Astrocyte (in vitro differentiated cells and primary cell): ENCODE measurements at regions not wholly inside any gene's neighbourhood (a gene's known extent, or its start where the extent isn't known, plus 50 kb on each side); places are given as distances from the start of the nearest gene placed in this dataset.

Experiments used
- DNase-seq: peaks from one replicate; pipeline ENCODE4 v3.0.0-alpha.2; 2010; ENCODE audit warnings: low read depth
- FAIRE-seq: peaks from 2 replicates; lab custom pipeline; 2011; peaks lifted over from hg19 to GRCh38; lab: Jason Lieb, UNC
- H2AFZ ChIP-seq: 2 replicates; pipeline ENCODE4 v1.6.0; 2012; ENCODE audit warnings: low read depth, low read length, inconsistent platforms
- H3K27ac ChIP-seq: 2 replicates; pipeline ENCODE4 v1.5.1; 2011; ENCODE audit warnings: low read depth, low read length, inconsistent platforms
- H3K27me3 ChIP-seq: 2 replicates; pipeline ENCODE4 v1.6.0; 2011; ENCODE audit warnings: low read length, inconsistent platforms; ENCODE audit not compliant: insufficient read depth
- H3K36me3 ChIP-seq: 2 replicates; pipeline ENCODE4 v1.5.1; 2011; ENCODE audit warnings: low read length, inconsistent platforms; ENCODE audit not compliant: insufficient read depth
- H3K4me1 ChIP-seq: 2 replicates; pipeline ENCODE4 v1.5.1; 2011; ENCODE audit warnings: low read length, inconsistent platforms; ENCODE audit not compliant: insufficient read depth
- H3K4me2 ChIP-seq: 2 replicates; pipeline ENCODE4 v1.6.0; 2012; ENCODE audit warnings: low read length, inconsistent platforms
- H3K4me3 ChIP-seq: 2 replicates; pipeline ENCODE4 v1.5.1; 2011; ENCODE audit warnings: low read depth, mild to moderate bottlenecking, low read length, inconsistent platforms; ENCODE audit not compliant: insufficient read depth
- H3K79me2 ChIP-seq: 2 replicates; pipeline ENCODE4 v1.6.0; 2012; ENCODE audit warnings: mild to moderate bottlenecking, low read length, inconsistent platforms; ENCODE audit not compliant: insufficient read depth
- H3K9ac ChIP-seq: 2 replicates; pipeline ENCODE4 v1.6.0; 2012; ENCODE audit warnings: mild to moderate bottlenecking, low read length, inconsistent platforms
- H3K9me3 ChIP-seq: 2 replicates; pipeline ENCODE4 v1.5.1; 2012; ENCODE audit warnings: low read depth, mild to moderate bottlenecking, low read length, inconsistent platforms; ENCODE audit not compliant: insufficient read depth
- H4K20me1 ChIP-seq: 2 replicates; pipeline ENCODE4 v1.6.0; 2012; ENCODE audit warnings: low read length, inconsistent platforms; ENCODE audit not compliant: insufficient read depth
- H3K27ac Mint-ChIP-seq: one replicate; pipeline ENCODE4 v1.8.0; 2021; ENCODE audit warnings: mild to moderate bottlenecking, mixed read lengths; ENCODE audit not compliant: unreplicated experiment
- H3K27me3 Mint-ChIP-seq: one replicate; pipeline ENCODE4 v1.8.0; 2021; ENCODE audit warnings: low read depth, mixed read lengths; ENCODE audit not compliant: unreplicated experiment
- H3K36me3 Mint-ChIP-seq: one replicate; pipeline ENCODE4 v1.8.0; 2021; ENCODE audit warnings: low read depth, mixed read lengths; ENCODE audit not compliant: unreplicated experiment
- H3K4me1 Mint-ChIP-seq: one replicate; pipeline ENCODE4 v1.8.0; 2021; ENCODE audit warnings: low read depth, mixed read lengths; ENCODE audit not compliant: unreplicated experiment
- H3K4me3 Mint-ChIP-seq: one replicate; pipeline ENCODE4 v1.8.0; 2021; ENCODE audit warnings: mild to moderate bottlenecking, moderate library complexity, mixed read lengths; ENCODE audit not compliant: unreplicated experiment
- H3K9me3 Mint-ChIP-seq: one replicate; pipeline ENCODE4 v1.8.0; 2021; ENCODE audit warnings: mild to moderate bottlenecking, mixed read lengths; ENCODE audit not compliant: unreplicated experiment
- CTCF ChIP-seq: IDR thresholded peaks from 2 replicates; pipeline ENCODE4 v1.5.1; 2011; ENCODE audit warnings: low read depth, mild to moderate bottlenecking, inconsistent platforms, low read length, moderate library complexity; ENCODE audit not compliant: insufficient read depth
- EZH2 ChIP-seq: IDR thresholded peaks from 2 replicates; pipeline ENCODE4 v1.6.1; 2012; ENCODE audit warnings: mild to moderate bottlenecking, low read length, inconsistent platforms; ENCODE audit not compliant: insufficient read depth

GRCh38 chr2:228261546-228261945 lies 80.1 kb upstream of the SPHKAP start:
- Mint-ChIP-seq H3K4me1 (no peaks in the 10 kb centered on the region), H3K4me3 (no peak overlapping the region), H3K27me3 (no peaks in the 10 kb centered on the region), H3K9me3 (no peaks in the 10 kb centered on the region), H3K27ac (no peak overlapping the region), H3K36me3 (no peaks in the 10 kb centered on the region)
- DNase-seq (no peak), FAIRE-seq (no peak)
- Histone ChIP-seq H3K79me2 (no peaks in the 10 kb centered on the region), H3K4me2 (no peak overlapping the region), H2AFZ (no peak overlapping the region), H3K4me1 (no peaks in the 10 kb centered on the region), H4K20me1 (no peaks in the 10 kb centered on the region), H3K4me3 (no peak overlapping the region), H3K9me3 (peaks cover 2% of the 10 kb centered on the region), H3K9ac (no peak overlapping the region), H3K36me3 (no peaks in the 10 kb centered on the region), H3K27me3 (no peaks in the 10 kb centered on the region), H3K27ac (no peak overlapping the region)
- TF ChIP-seq CTCF (no peak), EZH2 (no peak)

- Histone ChIP-seq H3K4me3 (no peak overlapping the region), H3K4me1 (no peaks in the 10 kb centered on the region), H3K27ac (no peak overlapping the region), H3K79me2 (no peaks in the 10 kb centered on the region), H3K9me3 (peaks cover 6% of the 10 kb centered on the region), H3K27me3 (no peaks in the 10 kb centered on the region), H4K20me1 (no peaks in the 10 kb centered on the region), H3K4me2 (no peak overlapping the region), H2AFZ (no peak overlapping the region), H3K9ac (no peak overlapping the region), H3K36me3 (no peaks in the 10 kb centered on the region)
- no peak overlapping the region for H3K4me3 Mint-ChIP-seq
- DNase-seq: no peak
- H3K9me3 Mint-ChIP-seq: no peaks in the 10 kb centered on the region
- no peaks in the 10 kb centered on the region for H3K36me3 Mint-ChIP-seq
- no peaks in the 10 kb centered on the region for H3K27me3 Mint-ChIP-seq
- H3K4me1 Mint-ChIP-seq: no peaks in the 10 kb centered on the region
- no peak for TF ChIP-seq EZH2
- no peak for FAIRE-seq
- H3K27ac Mint-ChIP-seq: no peak overlapping the region
Observed at GRCh38 chr2:228257379-228257778, 75.9 kb upstream of the SPHKAP start.

GRCh38 chr2:228253752-228254151 lies 72.3 kb upstream of the SPHKAP start:
- DNase-seq (no peak), FAIRE-seq (no peak)
- Histone ChIP-seq H3K36me3 (no peaks in the 10 kb centered on the region), H3K4me1 (no peaks in the 10 kb centered on the region), H4K20me1 (no peaks in the 10 kb centered on the region), H3K27me3 (no peaks in the 10 kb centered on the region), H3K27ac (no peak overlapping the region), H3K9me3 (peaks cover 6% of the 10 kb centered on the region), H3K9ac (no peak overlapping the region), H3K79me2 (no peaks in the 10 kb centered on the region), H3K4me2 (no peak overlapping the region), H2AFZ (no peak overlapping the region), H3K4me3 (no peak overlapping the region)
- no peaks in the 10 kb centered on the region for H3K27me3 Mint-ChIP-seq
- no peak overlapping the region for H3K4me3 Mint-ChIP-seq
- no peaks in the 10 kb centered on the region for H3K9me3 Mint-ChIP-seq
- no peaks in the 10 kb centered on the region for H3K4me1 Mint-ChIP-seq
- H3K36me3 Mint-ChIP-seq: no peaks in the 10 kb centered on the region
- TF ChIP-seq CTCF (no peak), EZH2 (no peak)
- no peak overlapping the region for H3K27ac Mint-ChIP-seq
